GM19372 (cell line): ENCODE measurements at regions not wholly inside any gene's neighbourhood (a gene's known extent, or its start where the extent isn't known, plus 50 kb on each side); places are given as distances from the start of the nearest gene placed in this dataset.
"Not testable (repeated sequence)": the region's sequence is repeated elsewhere in the genome, so short reads cannot be mapped to it uniquely, and the experiment has no call there.

Source experiments
- ATAC-seq: cut with Tn5 transposase; IDR thresholded peaks from one replicate; pipeline ENCODE4 v1.9.1; 2021; ENCODE audit warnings: mild to moderate bottlenecking, low read depth, moderate library complexity; ENCODE audit not compliant: unreplicated experiment

DNA sequence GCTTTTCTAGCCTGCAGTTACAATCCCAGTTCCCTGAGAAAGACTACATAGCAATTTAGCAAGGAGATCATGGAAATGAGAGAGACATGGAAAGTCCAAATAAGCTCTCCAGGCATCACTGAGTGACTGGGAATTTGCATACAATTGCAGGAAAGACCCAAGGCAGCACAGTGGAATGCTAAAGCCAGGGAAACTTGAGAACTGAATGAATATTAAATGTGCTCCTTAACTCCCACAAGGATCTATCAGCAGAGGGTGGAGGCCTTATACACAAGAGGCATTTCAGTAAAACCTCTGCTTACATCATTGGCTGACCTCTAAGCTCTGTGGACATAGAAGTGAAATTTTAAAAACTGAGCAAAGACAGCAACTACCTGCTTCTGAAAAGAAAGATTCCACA lies 355.6 kb upstream of the DAB2 start:
- ATAC-seq = no peak

DNA sequence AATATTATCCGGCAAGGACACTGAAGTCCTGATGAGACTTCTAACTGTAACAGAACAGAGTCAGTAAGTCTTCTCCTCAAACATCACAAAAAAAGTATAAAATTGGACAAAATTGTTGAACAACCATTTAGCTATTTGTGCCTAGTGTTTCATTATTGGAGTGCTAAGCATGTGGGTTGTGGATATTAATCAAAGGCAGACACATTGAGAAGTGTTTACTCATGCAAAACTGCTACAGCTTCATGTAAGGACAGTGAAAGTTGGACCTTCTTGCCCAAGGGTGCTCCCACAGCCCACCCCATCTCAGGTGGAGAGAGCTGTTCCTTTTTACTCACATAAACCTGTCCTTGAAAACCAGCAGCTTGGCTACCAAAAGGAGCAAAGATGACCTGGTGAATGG lies 355.1 kb upstream of the DAB2 start:
- no peak for ATAC-seq

DNA sequence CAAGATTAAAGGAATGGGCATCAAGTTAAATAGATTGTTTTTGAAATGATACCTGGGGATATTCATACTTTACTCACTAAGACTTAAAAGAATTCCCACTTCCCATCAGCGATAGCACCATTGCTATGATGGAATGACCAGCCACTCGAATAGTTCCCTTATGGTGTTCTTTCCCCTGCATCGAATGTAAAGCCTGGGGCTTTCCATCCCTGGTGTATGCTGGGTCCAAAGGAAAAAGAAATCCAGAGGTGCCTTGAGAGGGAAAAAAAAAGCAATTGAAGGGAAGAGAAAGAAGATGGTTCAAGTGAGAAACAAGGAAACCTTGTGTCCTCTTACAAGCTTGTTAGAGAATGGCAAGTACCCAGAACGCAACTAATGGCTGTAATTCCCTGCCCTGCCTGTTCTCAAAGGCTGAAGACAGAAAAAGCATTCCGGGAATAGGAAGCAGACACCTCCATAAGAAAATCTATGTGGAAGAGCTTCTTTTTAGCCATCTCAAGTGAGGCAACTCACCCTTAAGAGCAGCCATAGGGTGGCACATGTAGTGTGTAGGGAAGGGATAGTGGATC lies 351.1 kb upstream of the DAB2 start:
- no peak for ATAC-seq

- no peak for ATAC-seq
Measured at GRCh38 chr5:39775086-39775796, 350.5 kb upstream of the DAB2 start.

GRCh38 chr5:39774605-39775004 lies 349.8 kb upstream of the DAB2 start:
- no peak for ATAC-seq

GRCh38 chr5:39772307-39772706 lies 347.5 kb upstream of the DAB2 start:
- no peak for ATAC-seq

DNA sequence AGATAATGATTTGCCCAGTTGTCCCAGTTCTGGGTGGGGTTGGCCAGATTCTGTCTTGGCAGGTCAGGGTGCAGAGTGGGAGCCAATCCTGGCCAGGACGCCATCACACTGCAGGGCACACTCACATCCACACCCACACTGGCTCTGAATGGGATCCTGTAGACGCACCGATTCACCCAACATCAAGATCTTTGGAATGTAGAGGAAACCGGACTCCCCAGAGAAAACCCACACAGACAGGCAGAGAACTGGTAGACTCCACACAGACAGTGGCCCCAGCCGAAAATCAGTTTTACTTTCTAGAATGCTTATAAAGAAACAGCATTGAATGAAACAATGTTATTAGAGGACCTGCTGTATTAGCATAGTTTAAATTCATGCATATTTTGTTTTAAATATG lies 343.1 kb upstream of the DAB2 start:
- ATAC-seq = no peak

GRCh38 chr5:39765366-39765765 lies 340.6 kb upstream of the DAB2 start:
- ATAC-seq = no peak

- no peak for ATAC-seq
Measured at GRCh38 chr5:39762761-39763160, 338.0 kb upstream of the DAB2 start.

DNA sequence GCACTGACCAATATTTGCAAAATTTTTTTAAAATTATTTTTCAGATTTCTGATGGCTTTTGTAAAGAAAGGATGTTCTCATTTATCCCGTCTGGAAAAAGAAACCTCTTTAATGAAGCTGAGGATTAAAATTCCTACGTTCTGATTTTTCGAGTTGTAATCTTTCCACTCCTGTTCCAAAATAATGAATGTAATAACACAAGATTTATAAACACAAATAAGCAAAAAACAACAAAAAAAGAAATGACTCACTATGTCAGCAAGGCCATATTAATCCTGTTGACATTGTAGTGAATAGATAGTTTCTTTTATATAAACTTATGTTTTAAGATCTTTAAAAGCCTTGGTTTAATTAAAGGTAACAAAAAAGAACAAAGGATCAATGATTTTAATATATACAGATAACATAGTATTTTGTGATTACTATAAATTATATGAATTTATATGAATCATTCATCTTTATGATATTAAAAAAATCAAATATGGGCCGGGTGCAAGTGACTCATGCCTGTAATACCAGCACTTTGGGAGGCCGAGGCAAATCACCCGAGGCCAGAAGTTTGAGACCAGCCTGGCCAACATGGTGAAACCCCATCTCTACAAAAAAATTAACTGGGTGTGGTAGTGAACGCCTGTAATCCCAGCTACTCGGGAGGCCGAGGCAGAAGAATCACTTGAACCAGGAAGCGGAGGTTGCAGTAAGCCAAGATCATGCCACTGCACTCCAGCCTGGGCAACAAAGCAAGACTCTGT lies 336.6 kb upstream of the DAB2 start:
- ATAC-seq = no peak

GRCh38 chr5:39760385-39761198 lies 335.8 kb upstream of the DAB2 start:
- no peak for ATAC-seq

DNA sequence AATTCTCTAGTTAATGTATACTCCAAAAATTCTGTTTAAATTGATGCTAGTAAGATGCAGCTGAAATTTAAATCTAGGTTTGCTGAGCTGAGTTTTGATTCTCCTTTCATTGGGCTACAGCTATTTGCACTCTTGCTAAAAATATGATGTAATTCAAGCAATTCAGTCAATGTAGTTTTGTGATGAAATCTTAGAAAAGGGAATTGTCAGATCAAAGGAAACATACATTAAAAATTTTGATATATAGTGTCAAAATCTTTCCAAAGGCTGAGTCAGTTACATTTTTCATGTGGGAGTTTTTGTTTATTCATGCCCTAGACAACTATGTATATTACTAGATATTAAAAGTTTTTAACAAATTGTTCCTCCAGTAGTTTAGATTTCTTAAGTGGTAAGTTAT lies 334.9 kb upstream of the DAB2 start:
- ATAC-seq = no peak

- no peak for ATAC-seq
Measured at GRCh38 chr5:39758426-39758825, 333.6 kb upstream of the DAB2 start.

- ATAC-seq = no peak
Measured at GRCh38 chr5:39757131-39757530, 332.4 kb upstream of the DAB2 start.

DNA sequence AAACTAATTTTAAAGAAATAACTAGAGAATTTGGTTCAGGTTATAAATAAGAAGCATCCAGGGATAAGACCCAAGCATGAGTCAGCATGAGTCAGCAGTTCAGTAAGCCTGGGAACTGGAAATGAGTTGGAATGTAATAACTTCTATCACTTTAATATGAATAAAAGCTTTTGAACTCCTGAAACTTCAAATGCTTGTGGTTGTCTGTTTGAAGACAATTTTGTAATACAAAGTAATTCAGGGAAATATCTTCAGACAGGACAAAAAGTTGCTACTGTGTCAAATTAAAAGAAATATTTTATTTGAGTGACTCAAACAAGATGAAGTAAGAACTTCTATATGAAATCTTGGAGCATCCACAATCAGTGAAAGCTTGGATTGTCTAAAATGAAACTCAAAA lies 331.2 kb upstream of the DAB2 start:
- ATAC-seq = no peak

DNA sequence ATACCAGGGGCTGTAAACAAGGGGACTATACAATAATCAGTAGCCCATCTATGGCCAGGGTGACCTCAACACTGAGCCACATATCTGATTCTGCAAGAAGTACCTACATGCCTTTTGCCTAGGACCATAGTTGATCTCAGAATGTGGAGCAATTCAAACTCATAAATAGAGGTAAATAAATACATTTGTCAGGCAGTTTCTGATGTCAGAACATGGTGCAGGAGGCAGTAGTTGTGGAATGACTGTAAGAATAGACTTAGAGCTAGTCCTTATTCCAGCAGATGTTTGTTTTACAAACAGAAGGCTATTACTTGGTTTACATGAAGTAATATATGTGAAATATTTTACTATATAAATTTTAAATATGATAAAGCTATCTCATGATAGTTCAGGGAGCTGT lies 330.7 kb upstream of the DAB2 start:
- ATAC-seq = no peak

DNA sequence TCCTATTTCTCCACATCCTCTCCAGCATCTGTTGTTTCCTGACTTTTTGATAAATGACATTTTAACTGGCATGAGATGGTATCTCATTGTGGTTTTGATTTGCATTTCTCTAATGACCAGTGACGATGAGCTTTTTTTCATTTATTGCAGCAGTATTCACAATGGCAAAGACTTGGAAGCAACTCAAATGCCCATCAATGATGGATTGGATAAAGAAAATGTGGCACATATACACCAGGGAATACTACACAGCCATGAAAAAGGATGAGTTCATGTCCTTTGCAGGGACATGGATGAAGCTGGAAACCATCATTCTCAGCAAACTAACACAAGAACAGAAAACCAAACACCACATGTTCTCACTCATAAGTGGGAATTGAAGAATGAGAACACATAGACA lies 329.0 kb upstream of the DAB2 start:
- ATAC-seq = not testable (repeated sequence)

DNA sequence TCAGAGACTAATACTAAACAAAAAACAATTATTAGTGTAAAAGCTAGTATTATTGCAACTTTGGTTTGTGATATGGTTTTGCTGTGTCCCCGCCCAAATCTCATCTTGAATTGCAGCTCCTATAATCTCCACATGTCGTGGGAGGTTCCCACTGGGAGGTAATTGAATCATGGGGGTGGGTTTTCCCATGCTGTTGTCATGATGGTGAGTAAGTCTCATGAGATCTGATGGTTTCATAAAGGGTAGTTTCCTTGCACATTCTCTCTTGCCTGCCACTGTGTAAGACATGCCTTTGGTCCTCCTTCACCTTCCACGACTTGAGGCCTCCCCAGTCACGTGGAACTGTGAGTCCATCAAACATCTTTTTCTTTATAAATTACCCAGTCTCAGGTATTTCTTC lies 325.9 kb upstream of the DAB2 start:
- ATAC-seq = no peak

DNA sequence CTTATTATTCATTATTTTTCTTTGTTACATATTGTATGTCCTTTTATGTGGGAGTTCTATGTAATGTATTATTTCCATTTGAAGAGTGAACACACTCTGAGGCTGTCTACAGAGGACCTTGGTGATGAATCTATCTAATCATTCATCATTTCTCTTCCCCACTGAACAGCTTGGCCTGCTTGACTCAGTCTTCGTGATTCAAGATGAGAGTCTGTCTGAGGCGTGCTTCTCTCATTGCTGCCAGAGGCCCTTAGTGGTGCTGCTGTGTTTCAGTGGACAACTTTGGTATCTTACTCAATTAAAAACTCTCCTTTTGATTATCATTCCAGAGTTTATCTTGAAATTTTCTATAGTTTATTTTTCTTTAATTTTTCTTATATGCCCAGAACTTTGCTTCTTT lies 318.1 kb upstream of the DAB2 start:
- ATAC-seq = no peak

- no peak for ATAC-seq
Measured at GRCh38 chr5:39740404-39740803, 315.6 kb upstream of the DAB2 start.

GRCh38 chr5:39732166-39732565 lies 307.4 kb upstream of the DAB2 start:
- ATAC-seq = no peak
